Calu3 (cell line): ENCODE measurements at regions not wholly inside any gene's neighbourhood (a gene's known extent, or its start where the extent isn't known, plus 50 kb on each side); places are given as distances from the start of the nearest gene placed in this dataset.

Experiments used
- BruUV-seq: library from RNA; stranded (reverse); fragments of 400-500 nt; replicated peaks from 2 replicates; lab custom pipeline; 2021; lab: Mats Ljungman, UMichigan
- CTCF ChIA-PET: fragments of 300-600 bp; sonication (Branson Sonifier 250); formaldehyde crosslinking; loops from one replicate; lab custom pipeline; 2022; ENCODE audit warnings: antibody characterized with exemption; lab: Charles Lee
- DNase-seq: peaks from one replicate; pipeline ENCODE4 v3.0.0; 2022
- H3K27ac Mint-ChIP-seq: one replicate; pipeline ENCODE4 v1.8.0; 2022; ENCODE audit warnings: mixed read lengths; ENCODE audit not compliant: unreplicated experiment
- H3K27me3 Mint-ChIP-seq: one replicate; pipeline ENCODE4 v1.8.0; 2022; ENCODE audit warnings: mixed read lengths; ENCODE audit not compliant: unreplicated experiment
- H3K36me3 Mint-ChIP-seq: one replicate; pipeline ENCODE4 v1.8.0; 2022; ENCODE audit warnings: mild to moderate bottlenecking, moderate library complexity, mixed read lengths; ENCODE audit not compliant: insufficient read depth, unreplicated experiment
- H3K4me1 Mint-ChIP-seq: one replicate; pipeline ENCODE4 v1.8.0; 2022; ENCODE audit warnings: mild to moderate bottlenecking, low read depth, mixed read lengths; ENCODE audit not compliant: unreplicated experiment
- H3K4me3 Mint-ChIP-seq: one replicate; pipeline ENCODE4 v1.8.0; 2022; ENCODE audit warnings: mild to moderate bottlenecking, low read depth, moderate library complexity, mixed read lengths; ENCODE audit not compliant: unreplicated experiment
- H3K9me3 Mint-ChIP-seq: one replicate; pipeline ENCODE4 v1.8.0; 2022; ENCODE audit warnings: low read depth, mixed read lengths; ENCODE audit not compliant: unreplicated experiment
- CTCF ChIP-seq: fragments of 200-600 bp; IDR thresholded peaks from one replicate; pipeline ENCODE4 v1.8.0; 2022; ENCODE audit warnings: antibody characterized with exemption; ENCODE audit not compliant: unreplicated experiment
- intact Hi-C: fragments of 100-400 bp; cut with micrococcal nuclease; formaldehyde crosslinking; loops from one replicate; pipeline ENCODE4 v1.10.0; 2022; ENCODE audit not compliant: unreplicated experiment

- no peaks in the 10 kb centered on the region for H3K36me3 Mint-ChIP-seq
- H3K4me1 Mint-ChIP-seq: no peaks in the 10 kb centered on the region
- H3K27me3 Mint-ChIP-seq: no peaks in the 10 kb centered on the region
- no peak for TF ChIP-seq CTCF
- no peak for DNase-seq
- H3K27ac Mint-ChIP-seq: no peak overlapping the region
- no peak overlapping the region for H3K4me3 Mint-ChIP-seq
- no peaks in the 10 kb centered on the region for H3K9me3 Mint-ChIP-seq
- no TSS peak for BruUV-seq
- intact Hi-C loops: no loop called here
- CTCF ChIA-PET: interaction anchor here (0.6 kb wide), 1 partner anchor 9 kb away, joined by 3 read pairs; no protein-coding TSS in a partner anchor
Observed at GRCh38 chr6:121584586-121585369, 149.3 kb downstream of the GJA1 start.

GRCh38 chr6:121590438-121590837 is 155.0 kb downstream of the GJA1 start:
- no TSS peak for BruUV-seq
- Mint-ChIP-seq H3K27ac (no peak overlapping the region), H3K4me1 (no peaks in the 10 kb centered on the region), H3K9me3 (no peaks in the 10 kb centered on the region), H3K4me3 (no peak overlapping the region), H3K27me3 (no peaks in the 10 kb centered on the region), H3K36me3 (no peaks in the 10 kb centered on the region)
- intact Hi-C loops: no loop called here
- no peak for TF ChIP-seq CTCF
- DNase-seq: no peak
- CTCF ChIA-PET: no interaction called here

GRCh38 chr6:121590916-121591315 is 155.5 kb downstream of the GJA1 start:
- no peak overlapping the region for H3K4me3 Mint-ChIP-seq

GRCh38 chr6:121592261-121592935 is 157.0 kb downstream of the GJA1 start:
- no peak for TF ChIP-seq CTCF
- no TSS peak for BruUV-seq
- Mint-ChIP-seq H3K27me3 (no peaks in the 10 kb centered on the region), H3K4me3 (no peak overlapping the region), H3K4me1 (no peaks in the 10 kb centered on the region), H3K36me3 (no peaks in the 10 kb centered on the region), H3K27ac (no peak overlapping the region), H3K9me3 (no peaks in the 10 kb centered on the region)
- intact Hi-C loops: no loop called here
- CTCF ChIA-PET: interaction anchor here (0.5 to 0.7 kb wide), 3 partner anchors 138 to 807 kb away, joined by 3 to 8 read pairs (median 3); partner anchors contain the start of gene HSF2
- no peak for DNase-seq

More at GRCh38 chr6:121590916-121591315, 155.5 kb downstream of the GJA1 start:
- H3K27ac Mint-ChIP-seq: no peak overlapping the region
- BruUV-seq: no TSS peak
- H3K27me3 Mint-ChIP-seq: no peaks in the 10 kb centered on the region
- H3K4me1 Mint-ChIP-seq: no peaks in the 10 kb centered on the region
- intact Hi-C loops: no loop called here
- TF ChIP-seq CTCF: no peak
- H3K9me3 Mint-ChIP-seq: no peaks in the 10 kb centered on the region
- no peak for DNase-seq
- H3K36me3 Mint-ChIP-seq: no peaks in the 10 kb centered on the region
- CTCF ChIA-PET: no interaction called here
